Urothelium cell line (cell line): ENCODE measurements at regions not wholly inside any gene's neighbourhood (a gene's known extent, or its start where the extent isn't known, plus 50 kb on each side); places are given as distances from the start of the nearest gene placed in this dataset.

Experiments used
- DNase-seq: peaks from one replicate; pipeline ENCODE4 v3.0.0; 2011; ENCODE audit warnings: low spot score, mixed read lengths
- FAIRE-seq: peaks from 2 replicates; lab custom pipeline; 2011; peaks lifted over from hg19 to GRCh38; lab: Jason Lieb, UNC

DNA sequence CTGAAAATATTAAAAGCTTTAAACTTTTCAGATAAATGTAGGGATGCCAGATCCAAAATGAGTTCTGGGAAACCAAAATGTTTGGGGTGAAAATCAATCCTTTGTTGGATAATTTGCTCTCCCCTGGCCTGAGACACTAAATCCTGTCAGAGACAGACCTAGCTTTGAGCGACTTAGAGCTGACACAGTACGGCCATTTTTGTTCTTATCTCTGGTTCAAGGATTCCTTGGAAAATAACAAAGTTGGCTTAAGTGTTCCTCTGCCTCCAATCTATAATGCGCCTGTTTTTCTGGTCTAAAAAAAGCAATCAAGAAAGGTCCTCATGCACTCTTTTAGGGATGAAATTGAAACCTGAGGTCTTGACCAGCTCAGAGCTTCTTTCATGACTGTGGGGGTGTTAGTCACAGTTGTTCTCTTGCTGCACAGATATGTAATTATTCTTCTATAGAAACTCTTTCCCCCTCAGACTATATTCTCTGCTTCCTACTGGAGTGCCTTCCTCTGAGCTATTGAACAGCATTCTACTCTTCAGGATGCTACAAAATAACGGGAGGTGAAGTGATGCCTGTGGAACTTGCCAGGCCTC, 52.3 kb upstream of the EGLN3 start:
- FAIRE-seq, result no peak
- DNase-seq, result no peak
